ENCODE measurements at regions not wholly inside any gene's neighbourhood (a gene's known extent, or its start where the extent isn't known, plus 50 kb on each side); places are given as distances from the start of the nearest gene placed in this dataset.
"Not testable (repeated sequence)": the region's sequence is repeated elsewhere in the genome, so short reads cannot be mapped to it uniquely, and the experiment has no call there.

GRCh38 chr2:2906091-2906490 is 471.5 kb downstream of the EIPR1 start:
- DNase-seq (ENCODE audit: extremely low read depth in 1 of 2, low read depth in 1 of 2), result no peak

- DNase-seq (ENCODE audit: extremely low read depth in 1 of 2, low read depth in 1 of 2), result no peak
Measured at GRCh38 chr2:2904721-2905350, 472.8 kb downstream of the EIPR1 start.

GRCh38 chr2:2902547-2903281 is 474.9 kb downstream of the EIPR1 start:
- no peak for DNase-seq (ENCODE audit: extremely low read depth in 1 of 2, low read depth in 1 of 2)

DNA sequence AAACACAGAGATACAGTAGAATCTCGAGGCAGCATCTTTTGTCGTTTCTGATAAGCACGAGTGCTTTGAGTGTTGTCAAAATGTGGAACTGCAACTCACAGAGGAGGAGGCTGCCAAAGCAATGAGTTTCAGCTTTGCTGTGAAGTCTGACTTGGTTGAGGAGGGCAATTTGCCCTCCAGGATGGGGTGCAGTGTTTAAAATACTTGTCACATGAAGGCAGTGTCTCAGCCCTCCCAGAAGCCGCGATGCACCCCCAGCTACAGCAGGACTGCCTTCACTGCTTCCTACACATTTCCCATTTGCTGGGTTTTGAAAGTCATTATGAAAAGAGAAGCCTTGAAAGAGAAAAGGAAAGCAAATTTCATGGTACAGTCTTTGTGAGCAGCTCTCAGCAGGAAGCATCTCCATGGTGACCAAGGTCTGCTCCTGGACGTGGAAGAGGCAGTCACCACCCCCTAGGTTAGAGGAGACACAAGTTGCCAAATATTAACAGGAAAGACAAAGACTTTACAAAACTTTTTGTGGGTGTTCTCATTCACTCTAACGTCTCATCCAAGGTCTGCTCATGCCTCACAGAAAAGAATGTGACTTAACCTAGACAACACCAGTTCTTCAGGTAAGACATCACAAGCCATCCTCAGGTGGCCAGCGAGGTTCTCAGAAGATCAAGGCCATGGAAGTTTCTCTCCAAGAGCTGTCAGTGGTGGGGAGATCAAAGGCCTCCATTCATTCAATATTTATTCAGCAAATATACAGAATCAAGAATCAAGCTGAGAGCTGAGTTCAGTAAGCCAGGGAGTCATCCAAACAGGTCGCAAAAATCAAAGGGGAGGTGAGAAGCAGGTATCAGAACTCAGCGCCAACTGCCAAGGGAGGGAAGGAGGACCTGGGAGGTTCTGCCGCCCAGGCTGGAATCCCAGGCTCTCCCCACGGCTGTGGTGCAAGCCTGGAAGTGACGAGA is 476.0 kb downstream of the EIPR1 start:
- DNase-seq (ENCODE audit: extremely low read depth in 1 of 2, low read depth in 1 of 2), result no peak

- no peak for DNase-seq (ENCODE audit: extremely low read depth in 1 of 2, low read depth in 1 of 2)
Measured at GRCh38 chr2:2899826-2900225, 477.8 kb downstream of the EIPR1 start.

GRCh38 chr2:2898744-2899143 is 478.9 kb downstream of the EIPR1 start:
- DNase-seq (ENCODE audit: extremely low read depth in 1 of 2, low read depth in 1 of 2), result no peak

- no peak for DNase-seq (ENCODE audit: extremely low read depth in 1 of 2, low read depth in 1 of 2)
Measured at GRCh38 chr2:2896643-2897042, 481.0 kb downstream of the EIPR1 start.

- no peak for DNase-seq (ENCODE audit: extremely low read depth in 1 of 2, low read depth in 1 of 2)
Measured at GRCh38 chr2:2896011-2896410, 481.6 kb downstream of the EIPR1 start.

GRCh38 chr2:2894011-2894410 is 483.6 kb downstream of the EIPR1 start:
- DNase-seq (ENCODE audit: extremely low read depth in 1 of 2, low read depth in 1 of 2), result not testable (repeated sequence)

DNA sequence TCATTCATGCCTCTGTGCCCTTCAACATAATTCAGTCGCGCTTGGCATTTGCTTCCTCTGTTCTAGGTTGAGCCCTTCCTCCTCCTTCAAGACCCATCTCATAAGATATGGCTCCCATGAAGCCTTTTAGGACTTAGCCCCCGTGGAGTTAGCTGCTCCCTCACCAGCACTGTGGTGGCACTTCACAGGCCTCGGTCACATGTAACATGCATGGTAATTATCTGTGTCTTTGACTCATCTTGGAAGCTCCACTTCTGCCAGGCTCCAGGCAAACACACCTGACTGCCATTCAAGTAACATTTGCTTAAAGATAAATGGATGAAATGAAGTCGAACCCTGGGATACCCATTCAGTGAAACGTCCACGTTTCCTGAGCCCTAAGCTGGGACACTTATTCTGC is 484.7 kb downstream of the EIPR1 start:
- no peak for DNase-seq (ENCODE audit: extremely low read depth in 1 of 2, low read depth in 1 of 2)

DNA sequence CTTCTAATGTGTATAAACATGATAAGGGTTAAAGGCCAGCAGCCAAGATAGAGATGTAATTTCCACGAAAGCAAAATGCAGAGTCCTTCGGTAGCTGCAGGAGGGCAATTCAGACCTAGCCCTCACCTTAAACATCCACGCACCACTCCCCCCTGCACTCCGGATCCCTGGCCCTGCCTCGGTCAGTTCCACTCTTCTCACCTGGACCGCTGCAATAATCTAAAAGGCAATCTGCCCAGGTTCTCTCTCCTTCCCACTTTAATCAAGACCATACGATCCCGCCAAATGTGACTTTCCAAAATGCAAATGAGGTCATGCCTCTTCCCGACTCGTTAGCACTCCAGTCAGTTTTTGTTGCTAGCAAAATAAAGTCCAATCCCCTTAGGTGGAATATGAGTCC is 485.2 kb downstream of the EIPR1 start:
- DNase-seq (ENCODE audit: extremely low read depth in 1 of 2, low read depth in 1 of 2), result no peak

DNA sequence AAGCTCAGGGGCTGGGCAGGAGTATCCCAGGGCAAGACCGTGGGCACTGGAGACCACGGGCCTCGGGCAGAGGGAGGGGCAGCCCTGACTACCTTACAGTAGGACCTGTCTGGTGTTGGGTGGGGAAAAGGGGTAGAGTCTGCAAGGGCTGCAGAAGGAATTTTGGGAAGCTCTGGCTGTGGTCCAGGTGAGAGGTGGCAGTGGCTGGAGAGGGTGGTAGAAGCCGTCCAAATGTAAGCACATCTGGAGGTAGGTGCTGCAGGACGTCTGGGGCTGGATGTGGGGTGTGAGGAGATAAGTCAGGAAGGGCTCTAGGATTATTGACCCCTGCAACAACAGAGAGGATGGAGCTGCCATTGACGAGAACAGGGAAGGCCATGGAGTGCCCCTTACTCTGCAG is 486.7 kb downstream of the EIPR1 start:
- no peak for DNase-seq (ENCODE audit: extremely low read depth in 1 of 2, low read depth in 1 of 2)

GRCh38 chr2:2890246-2890645 is 487.4 kb downstream of the EIPR1 start:
- DNase-seq (ENCODE audit: extremely low read depth in 1 of 2, low read depth in 1 of 2), result no peak

- no peak for DNase-seq (ENCODE audit: extremely low read depth in 1 of 2, low read depth in 1 of 2)
Measured at GRCh38 chr2:2889646-2890045, 488.0 kb downstream of the EIPR1 start.

DNA sequence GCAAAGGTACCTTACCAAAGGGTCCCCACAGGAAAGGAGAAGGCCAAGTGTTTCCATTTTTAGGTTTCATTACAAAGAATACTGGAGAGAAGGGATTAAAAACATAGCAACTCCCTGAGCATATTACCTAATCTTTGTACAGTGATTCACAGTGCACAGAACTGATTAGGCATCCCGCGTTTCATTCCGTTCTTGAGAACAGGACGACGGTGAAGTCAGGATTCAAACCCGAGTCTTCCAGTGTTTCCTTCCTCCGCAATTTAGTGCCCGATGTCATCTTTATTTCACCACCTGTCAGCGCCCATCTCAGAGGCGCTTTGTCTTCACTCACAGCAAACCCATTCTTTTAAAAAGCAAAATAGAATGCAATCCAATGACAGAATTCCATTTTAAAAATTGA is 488.5 kb downstream of the EIPR1 start:
- no peak for DNase-seq (ENCODE audit: extremely low read depth in 1 of 2, low read depth in 1 of 2)

DNA sequence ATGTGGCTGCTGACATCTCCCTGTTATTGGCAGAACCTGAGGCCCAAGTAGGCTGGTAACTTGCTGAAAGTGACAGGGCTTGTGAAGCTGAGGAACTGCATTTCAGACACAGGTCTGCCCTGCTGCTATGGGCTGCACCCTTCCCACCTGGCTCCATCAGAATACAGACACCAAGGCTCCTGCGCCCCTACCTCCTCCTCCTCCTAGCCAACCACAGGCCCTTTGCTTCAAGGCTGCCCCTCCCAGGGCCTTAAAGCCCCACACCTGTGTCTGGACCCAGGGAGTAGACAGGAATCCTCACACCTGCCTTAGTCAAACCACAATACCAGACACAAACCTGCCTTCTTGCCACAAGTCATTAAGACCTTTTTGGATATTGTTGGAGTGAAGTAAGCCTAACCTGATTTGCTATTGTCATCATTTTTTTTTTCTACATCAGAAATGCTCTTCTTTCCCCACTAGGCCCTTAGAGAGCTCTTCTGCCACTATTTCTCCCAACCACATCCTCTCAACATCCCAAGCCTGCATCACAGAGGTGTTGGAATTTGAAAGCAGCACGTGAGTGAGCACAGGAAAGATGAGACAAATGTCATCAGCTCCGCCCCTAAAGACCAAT is 489.7 kb downstream of the EIPR1 start:
- DNase-seq (ENCODE audit: extremely low read depth in 1 of 2, low read depth in 1 of 2), result no peak

- DNase-seq (ENCODE audit: extremely low read depth in 1 of 2, low read depth in 1 of 2), result no peak
Measured at GRCh38 chr2:2886922-2887321, 490.7 kb downstream of the EIPR1 start.

DNA sequence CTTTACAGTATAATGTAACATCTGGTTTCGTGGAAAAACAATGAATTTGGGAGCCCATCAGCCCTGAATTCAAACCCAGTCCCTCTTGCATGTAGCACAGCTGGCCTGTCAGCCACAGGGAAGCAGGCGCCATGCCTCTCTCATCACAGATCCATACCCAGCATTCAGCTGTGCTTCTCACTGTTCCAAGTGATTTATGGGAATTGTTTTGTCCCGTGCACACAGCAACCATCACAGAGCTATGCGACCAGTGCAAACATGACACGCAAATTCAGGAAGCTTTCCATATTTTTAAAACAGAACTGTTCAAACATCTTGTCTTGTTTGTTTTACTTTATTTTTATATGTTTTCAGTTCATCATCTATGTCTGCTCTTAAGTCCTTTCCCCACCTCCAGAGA is 496.1 kb downstream of the EIPR1 start:
- no peak for DNase-seq (ENCODE audit: extremely low read depth in 1 of 2, low read depth in 1 of 2)

- DNase-seq (ENCODE audit: extremely low read depth in 1 of 2, low read depth in 1 of 2), result no peak
Measured at GRCh38 chr2:2880938-2881337, 496.7 kb downstream of the EIPR1 start.

- no peak for DNase-seq (ENCODE audit: extremely low read depth in 1 of 2, low read depth in 1 of 2)
Measured at GRCh38 chr2:2879781-2880180, 497.8 kb downstream of the EIPR1 start.

DNA sequence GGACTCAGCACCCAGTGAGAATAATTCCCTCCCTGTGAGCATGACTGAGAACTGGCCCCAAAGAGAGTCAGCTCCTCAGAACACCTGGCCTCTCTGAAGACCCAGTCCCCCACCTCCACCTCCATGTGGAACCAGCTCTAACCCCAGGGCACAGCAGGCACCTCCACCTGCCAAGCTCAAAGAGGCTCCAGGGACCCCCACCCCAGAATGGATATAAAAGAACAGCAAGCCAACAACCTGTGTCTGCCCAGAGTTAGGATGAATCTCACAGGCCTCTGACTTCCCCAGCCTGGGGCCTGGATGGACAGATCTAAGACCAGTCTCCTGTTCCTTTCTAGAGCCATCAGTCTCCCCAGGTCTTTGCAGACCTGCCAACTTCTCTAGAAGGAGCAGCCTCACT is 498.5 kb downstream of the EIPR1 start:
- no peak for DNase-seq (ENCODE audit: extremely low read depth in 1 of 2, low read depth in 1 of 2)

All from stimulated activated CD8-positive, alpha-beta memory T cell treated with anti-CD3 and anti-CD28 coated beads, Interleukin-7, amount 100 ng/mL, for 48 hours (primary cell).